Activated CD8-positive, alpha-beta memory T cell treated with anti-CD3 and anti-CD28 coated beads for 4 hours (primary cell): ENCODE measurements at regions not wholly inside any gene's neighbourhood (a gene's known extent, or its start where the extent isn't known, plus 50 kb on each side); places are given as distances from the start of the nearest gene placed in this dataset.

Experiments used
- DNase-seq, 2 donors: peaks; one replicate each; pipeline ENCODE4 v3.0.0-alpha.2; 2020; ENCODE audit warnings: low read depth in 2 of 2

DNA sequence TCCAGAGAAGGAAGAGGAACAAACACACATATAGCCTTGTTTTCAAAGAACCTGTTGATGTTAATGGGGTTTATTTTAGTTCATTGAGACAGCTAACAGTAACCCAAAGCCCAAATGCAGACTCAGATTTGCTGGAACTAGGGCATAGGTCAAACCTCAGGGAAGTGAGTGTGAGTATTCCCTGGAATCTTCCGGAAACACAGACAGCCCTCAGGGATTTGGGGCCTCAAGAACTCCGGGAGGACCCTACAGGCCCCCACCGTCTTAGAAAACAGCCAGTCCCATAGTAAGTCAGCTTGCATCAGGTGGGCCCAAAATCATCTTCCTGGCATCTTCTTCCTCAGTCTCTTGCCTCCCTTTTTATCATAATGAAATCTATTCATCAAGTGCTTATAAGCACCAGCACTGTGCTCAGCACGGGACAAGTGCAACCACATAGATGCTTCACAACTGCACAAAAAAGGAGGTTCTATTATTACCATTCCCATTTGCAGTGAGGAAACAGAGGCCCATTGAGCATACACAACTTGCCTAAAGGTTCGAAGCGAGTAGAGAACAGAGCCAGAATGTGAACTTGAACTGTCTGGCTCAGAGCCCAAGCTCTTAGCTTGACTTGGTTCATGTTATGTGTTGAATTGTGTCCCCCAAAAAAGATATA lies 50.2 kb upstream of the BCL11A start:
- DNase-seq = no peak

DNA sequence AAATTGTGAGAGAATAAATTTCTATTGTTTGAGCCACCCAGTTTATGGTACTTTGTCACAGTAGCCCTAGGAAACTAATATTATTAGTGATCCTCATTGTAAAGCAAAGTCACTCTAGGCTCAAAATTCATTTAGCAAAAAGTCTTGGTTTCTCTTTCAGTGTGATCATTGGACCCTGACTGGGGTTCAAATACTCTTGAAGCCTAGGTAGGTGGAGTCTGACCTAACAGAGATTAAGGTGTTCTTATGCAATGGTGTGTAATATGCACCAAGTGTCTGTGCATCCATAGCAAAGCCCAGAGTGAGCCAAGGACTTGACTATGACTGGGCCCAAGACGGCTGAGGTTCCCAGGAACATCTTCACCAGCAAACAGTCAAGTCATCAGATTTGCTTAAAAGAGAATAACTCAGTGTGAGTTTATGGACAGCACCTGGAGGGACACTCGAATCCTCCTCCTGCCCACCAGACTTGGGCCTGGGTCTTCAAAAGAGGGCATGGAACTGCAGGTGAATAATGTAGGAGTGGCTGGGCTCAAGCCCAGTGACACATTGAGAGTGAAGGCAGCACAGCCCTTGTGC lies 51.1 kb upstream of the BCL11A start:
- DNase-seq = no peak

DNA sequence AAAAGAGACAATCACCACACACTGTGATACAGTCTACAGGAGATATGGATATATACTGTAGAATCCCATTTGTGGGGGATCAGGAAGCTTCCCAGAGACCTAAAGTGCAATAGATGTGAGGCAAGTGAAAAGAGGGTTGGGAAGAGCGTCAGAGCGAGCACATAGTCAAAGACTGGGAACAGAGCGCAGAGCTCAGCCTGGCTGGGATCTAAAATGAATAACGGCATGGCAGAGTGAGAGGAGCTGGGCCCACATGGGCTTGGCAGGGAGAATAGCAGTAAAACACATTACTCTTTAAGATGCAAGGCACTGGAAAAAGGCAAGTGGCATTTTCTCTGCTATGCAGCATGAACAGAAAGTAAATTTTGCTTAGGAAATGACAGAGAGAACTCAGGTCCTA lies 52.4 kb upstream of the BCL11A start:
- DNase-seq = no peak

DNA sequence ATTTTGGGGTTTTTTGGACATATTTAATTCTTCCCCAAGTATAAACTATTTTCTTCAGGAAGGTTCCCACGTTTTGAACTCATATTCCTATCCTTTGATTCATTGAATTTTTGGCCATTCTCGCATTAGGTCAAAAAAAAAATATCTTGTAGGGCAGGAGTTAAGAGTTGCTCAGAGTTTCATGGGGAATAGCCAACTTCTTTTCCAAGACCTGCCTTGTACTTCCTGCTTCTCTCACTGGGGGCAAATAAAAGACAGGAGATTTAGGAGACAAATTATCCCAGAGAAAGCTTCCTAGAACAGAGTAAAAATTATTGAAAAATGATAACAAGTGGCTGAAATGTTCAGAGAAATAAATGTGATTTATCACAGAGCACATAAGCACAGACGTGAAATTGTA lies 55.2 kb upstream of the BCL11A start:
- no peak for DNase-seq

DNA sequence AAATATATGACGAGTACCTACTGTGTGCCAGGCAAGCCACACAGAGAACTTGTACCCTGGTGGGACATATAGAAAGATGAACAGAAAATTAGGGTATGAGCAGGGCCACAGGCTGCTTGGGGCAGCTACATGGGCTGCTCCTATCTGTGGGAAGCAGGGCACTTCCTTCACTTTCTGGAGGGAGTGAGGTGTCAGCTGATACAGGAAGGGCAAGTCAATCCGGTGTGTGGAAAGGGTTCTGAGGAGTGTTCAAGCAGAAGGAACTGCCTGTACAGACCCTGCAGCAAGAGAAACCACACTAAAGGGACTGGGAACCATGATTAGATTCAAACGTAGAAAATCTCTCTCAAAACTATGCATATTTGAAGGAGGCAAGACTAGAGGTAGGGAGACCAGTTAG lies 58.6 kb upstream of the BCL11A start:
- no peak for DNase-seq

DNA sequence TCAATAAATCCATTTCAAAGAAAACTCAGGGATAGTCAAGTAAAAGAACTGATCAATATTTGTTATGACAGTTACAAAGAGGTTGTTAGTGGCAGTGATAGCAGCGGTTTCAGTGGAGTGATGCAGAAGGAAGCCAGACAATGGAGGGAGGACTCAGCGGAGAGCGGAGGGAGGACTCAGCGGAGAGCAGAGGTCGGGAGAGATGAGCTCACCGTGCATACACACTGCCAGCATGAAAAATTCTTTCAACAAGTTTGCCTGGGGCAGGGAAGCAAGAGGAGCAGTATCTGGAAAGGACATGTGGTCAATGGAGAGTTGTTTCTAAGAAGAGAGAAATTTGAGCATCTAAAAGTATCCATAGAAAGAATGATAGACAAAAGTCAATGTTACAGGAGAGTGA lies 60.9 kb upstream of the BCL11A start:
- no peak for DNase-seq

DNA sequence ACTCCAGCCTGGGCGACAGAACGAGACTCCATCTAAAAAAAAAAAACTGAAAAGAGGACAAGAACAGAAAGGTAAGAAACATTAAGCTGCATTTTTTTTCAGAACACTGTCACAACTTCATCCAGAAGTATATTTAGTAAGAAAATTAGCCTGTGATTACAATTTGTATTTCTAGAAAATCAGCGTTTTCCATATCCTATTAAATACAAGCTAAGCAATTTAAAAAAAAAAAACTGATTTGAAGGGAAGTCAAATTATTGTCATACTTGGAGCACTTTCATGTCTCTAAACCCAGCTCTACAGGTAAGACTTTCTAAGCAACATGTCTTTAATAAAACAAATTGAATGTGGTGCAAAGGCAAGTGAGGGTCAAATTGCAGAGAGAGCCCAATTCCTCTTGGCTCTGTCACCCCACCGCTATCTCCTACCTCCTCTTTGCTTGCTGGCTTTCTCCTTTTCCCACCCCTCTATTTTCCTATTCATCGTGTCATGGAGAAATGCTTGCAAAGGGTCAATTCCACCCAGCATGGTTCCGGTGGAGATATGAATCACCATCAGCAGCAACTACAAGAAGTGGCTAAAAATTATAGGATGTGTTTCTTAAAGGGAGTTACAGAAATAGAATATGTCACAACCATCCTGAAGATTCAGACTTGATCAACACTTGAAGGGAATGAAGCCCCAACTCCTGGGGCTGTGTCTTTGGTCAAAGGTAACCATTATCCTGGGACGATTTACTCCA lies 68.4 kb upstream of the BCL11A start:
- no peak for DNase-seq

DNA sequence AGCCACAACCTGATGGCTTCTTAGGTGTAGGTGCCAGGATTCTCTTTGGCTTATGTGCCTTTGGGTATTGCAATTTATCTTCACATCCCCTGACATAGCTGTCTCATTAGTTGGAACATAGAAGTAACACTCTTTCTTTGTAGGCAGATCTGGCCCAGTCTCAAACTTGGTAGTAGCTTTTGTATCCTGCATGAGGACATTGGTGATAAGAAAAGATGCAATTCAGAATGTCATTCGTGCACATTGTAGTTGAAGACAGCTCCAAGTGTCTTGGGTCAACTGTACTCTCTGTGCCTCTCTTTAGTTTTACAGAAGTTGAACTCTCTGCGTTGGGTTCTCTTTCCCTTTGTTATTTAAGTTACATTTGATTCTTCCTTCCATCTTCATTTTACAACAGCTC lies 69.6 kb upstream of the BCL11A start:
- DNase-seq = no peak

DNA sequence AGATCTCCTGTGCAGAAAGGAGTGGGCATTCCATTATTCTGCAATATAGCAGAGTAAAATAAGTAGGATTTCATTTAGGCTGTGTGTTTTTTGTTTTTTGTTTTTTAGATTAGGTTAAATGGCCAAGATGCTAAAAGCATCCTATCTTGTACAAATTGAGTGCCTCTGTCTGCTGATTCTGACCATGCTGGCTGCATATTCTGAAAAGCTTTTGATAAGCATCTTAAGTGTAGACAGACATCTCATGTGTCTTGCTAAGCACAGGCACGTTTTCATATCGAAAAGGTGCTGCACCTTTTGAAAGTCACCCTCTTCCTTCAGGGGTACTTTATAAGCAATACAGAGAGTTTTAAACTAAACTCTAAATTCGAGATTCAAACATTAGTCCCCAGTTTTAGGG lies 74.0 kb upstream of the BCL11A start:
- no peak for DNase-seq

DNA sequence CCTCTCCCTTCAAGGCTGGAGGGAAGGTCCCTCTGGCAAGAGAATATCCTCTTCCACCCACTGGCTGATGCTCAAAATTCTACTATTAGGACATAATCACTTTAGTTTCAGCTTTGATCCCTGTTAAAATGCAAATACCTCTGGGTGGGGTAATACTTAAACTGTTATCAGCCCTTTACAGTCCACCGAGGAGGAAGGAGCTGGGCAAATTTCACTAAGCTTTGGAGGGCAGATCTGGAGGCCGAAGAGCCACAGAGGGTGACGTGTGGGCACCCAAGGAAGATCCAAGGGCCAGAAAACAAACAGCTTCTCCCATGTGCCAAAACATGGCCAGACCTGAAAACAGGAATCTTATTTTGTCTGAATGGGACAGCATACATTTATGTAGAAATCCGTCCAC lies 74.6 kb upstream of the BCL11A start:
- no peak for DNase-seq

DNA sequence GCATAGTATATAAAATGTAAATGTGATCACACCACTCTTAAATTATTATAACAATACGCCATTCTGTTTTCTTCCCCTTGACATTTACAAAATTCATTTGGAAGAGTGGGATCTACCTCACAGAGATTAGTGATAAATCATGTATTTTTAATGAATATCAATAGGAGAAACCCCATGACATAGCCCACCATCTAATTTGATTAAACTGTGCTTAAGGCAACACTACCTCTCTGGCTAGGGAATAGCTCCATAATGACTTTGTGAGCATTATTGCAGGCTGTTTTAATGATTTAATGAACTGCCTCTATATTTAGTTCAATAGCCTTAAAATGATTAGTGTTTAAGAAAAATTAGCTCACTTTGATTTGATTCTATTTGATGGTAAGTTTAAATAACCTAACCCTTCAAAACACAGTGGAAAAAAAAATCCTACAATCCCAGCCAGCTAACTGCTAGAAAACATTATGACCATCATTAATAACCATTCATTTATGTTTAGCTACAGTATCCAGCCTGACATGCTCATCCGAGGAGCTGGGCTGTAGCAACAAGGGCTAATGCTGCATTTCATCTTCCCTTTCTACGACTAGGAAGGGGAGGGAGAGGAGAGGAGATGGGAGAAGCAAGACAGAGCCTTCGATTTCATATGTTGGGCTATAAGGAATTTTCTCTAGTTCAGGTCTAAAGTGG lies 75.3 kb upstream of the BCL11A start:
- no peak for DNase-seq

DNA sequence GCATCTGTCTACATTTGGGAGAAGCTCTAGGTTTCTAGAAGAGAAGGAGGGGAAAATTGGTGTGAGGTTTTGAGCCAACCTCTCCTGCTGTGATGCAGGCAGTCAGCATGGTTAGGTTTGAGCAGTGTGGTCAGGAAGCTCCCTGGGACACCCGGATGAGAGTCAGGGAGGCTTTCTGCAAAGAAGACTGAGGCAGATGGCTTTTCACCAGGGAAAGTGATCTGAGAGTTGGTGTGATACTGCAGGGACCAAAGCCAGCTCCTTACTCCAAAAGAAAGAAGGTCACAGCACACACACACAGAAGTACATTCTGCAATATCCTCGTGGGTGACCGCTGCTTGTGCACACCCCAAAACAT lies 75.8 kb upstream of the BCL11A start:
- no peak for DNase-seq

DNA sequence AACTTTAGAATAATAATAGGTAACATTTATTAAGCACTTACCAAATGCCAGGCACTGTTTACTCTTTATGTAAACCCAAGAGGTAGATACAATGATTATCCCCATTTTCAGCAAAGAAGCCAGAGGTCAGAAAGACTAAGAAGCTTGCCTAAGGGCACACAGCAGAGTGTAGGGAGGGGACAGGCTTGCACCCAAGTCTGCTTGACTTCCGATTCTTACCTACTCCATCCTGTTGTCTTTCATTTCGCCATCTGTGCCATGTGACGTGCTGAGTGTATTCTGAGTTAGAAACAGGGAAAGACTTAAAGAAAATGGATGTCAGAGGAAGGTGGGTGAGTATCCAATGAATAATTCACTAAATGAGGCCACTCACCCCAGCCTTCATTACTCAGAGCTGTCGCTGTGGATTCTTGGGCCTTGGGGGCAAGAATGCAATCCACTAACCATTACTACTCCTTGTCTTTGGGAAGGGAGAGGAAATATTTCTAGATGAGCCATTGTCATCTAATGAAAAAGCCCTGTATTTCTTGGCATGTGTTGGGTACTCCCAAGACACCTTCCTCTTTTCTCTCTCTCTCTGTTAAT lies 76.4 kb upstream of the BCL11A start:
- no peak for DNase-seq

DNA sequence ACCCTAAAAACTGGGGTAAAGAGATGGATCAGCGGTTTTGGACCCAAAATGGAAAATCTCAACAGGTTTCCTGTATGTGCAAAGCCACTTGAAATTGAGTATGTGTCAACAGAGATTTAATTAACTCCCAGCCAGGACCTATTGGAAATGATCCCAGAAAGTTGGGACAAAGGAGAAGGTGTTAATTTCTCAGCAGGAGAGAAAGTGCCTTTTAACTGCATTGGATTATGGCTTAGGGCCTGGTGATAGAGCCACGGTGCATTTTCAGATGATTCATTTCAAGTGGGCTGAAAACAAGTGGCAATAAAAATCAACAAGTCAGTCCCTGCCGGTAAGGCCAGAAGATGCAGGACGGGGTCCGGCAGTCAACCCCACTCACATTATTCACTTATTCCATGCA lies 80.2 kb upstream of the BCL11A start:
- no peak for DNase-seq

DNA sequence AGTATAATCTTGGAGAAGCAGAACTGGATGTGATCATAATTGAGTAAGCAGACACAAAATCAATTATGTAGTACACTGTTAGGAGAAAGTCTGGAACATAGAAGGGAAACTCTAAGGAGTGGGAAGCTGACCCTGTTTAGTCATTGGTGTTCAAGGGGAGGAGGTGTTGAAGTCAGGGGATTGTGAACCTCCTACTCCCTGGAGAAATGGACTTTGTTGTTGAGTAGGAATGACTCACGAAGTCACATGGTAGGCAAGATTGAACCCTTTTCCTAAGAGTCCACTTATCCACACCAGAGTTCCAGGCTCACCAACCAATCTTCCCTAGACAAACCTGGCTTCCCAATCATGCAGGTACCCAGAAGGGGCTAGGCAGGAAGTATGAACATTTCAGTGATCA lies 81.0 kb upstream of the BCL11A start:
- no peak for DNase-seq

DNA sequence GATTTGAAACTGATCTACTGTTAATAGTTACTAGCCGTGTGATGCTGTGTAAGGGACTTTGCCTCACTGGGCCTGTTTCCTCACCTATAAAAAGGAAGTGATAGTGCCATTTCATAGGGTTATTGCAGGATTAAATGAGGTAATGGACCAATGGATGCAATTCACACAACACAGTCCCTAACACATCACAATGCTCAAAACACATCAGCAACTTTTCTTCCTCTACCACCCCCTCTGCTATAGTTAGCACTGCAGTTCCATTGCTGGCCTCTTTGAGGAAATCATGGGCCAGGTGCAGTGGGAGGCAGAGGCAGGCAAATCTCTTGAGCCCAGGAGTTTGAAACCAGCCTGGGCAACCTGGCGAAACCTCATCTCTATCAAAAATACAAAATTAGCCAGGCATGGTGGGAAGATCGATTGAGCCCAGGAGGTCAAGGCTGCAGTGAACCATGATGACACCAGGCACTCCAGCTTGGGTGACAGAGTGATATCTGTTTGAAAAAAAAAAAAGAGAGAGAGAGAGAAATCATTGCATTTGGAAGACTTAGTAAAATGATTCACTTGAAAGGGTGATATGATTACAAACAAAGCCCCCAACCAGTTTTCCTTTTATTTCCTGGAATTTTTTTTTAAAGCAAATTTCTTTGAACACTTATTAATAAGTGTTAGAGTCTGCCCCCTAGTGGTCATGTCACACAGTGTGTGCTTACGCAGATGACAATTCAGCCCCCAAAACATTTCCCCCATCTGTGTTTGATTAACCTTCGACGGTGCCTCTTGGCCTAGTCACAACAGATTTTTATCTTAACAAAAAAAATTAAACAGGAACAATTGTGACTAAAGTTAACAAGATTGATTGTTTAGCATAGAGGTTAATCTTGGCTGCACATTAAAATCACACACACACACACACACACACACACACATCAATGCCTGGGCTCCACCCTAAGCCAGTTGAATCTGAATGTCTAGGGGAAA lies 88.6 kb upstream of the BCL11A start:
- DNase-seq = no peak

DNA sequence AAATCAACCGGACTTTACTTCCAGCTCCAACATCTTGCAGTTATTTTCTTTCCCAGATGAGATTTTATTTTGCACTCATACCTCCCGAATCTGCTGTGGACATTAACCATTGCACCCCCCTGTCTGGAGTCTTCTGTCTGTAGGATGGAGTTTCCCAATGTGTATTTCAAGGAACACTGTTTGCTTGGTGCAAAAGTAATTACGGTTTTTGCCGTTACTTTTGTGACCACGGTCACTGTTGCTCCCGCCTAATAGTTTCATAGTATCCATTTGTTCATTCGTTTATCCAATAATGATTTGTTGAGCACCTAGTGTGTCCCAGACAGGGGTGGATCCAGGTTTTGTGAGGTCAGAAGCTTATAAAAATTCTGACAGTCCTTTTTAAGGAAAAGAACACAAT lies 90.3 kb upstream of the BCL11A start:
- DNase-seq = no peak

DNA sequence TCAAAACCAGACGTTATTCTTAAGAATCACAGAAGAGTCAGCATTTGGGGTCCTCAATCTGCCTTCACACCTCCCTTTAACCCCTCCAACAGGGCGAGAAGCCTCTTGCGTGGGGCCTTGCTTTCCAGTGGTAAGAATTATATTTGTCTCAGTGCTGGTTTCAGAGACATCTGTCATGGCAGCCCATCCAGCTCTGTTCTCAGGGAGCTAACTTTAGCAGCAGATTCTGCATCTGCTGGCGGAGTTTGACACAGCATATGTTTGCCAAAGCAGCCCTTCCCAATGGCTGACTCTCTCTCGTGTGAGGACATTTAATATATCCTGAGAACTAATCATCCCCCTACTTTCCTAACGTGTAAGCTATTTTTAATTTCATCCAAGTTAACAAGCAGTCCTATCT lies 91.5 kb upstream of the BCL11A start:
- no peak for DNase-seq

DNA sequence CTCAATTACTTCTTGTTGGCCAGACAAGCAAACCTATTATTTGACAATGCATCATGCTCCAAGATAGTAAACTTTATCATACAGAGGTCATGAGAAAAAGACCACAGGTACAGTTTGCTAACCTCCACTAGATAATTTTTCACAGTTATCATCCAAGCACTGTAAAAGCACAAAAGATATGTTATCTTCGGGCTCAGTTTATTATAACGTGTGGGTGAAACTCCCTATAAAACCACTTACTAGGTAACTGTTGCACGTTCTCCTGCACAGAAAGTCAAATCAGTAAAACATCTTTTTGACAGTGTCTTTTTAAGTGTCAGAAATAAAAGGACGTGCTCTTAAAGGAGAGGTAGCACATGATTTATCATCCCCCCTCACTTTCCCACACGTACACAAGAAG lies 94.7 kb upstream of the BCL11A start:
- no peak for DNase-seq

DNA sequence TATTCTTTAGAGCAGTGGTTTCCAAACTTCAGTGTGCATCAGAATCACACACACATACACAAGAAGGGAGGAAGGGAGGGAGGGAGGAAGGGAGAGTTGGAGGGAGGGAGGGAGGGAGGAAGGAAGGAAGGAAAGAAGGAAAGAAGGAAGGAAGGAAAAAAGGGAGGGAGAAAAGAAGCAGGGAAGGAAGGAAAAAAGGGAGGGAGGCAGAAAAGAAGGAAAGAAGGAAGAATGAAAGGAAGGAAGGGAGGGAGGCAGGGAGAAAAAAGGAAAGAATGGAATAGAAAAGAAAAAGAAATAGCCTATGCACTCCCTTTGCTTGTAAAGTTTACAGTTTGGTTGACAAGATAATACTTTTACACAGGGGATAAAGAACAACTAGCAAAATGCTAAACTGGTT lies 96.3 kb upstream of the BCL11A start:
- DNase-seq = no peak

DNA sequence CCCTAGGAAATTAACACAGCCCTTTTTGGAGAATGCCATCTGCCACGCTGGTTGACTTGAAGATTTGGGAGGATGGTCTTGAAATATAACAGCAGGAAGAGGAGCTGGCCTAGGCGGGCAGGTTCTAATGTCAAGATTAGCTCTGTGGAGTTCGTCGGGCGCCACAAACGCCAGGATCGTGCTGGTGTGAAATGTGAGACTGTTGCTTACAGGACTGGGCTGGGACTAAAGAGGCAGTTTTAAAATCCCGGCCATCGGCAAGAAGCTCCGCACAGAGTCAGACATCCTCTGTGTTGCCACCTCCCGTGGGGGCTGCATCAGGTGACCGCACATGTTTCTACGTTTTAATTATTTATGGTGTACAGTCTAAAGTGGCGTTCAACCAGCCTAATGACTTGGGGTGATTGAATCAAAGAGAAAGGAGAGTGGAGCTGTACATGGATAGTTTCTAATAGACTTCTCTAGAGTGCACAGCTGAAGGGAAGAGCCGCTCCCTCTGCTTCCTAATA lies 99.4 kb upstream of the BCL11A start:
- DNase-seq = no peak
